ENCODE measurements at regions not wholly inside any gene's neighbourhood (a gene's known extent, or its start where the extent isn't known, plus 50 kb on each side); places are given as distances from the start of the nearest gene placed in this dataset.

DNA sequence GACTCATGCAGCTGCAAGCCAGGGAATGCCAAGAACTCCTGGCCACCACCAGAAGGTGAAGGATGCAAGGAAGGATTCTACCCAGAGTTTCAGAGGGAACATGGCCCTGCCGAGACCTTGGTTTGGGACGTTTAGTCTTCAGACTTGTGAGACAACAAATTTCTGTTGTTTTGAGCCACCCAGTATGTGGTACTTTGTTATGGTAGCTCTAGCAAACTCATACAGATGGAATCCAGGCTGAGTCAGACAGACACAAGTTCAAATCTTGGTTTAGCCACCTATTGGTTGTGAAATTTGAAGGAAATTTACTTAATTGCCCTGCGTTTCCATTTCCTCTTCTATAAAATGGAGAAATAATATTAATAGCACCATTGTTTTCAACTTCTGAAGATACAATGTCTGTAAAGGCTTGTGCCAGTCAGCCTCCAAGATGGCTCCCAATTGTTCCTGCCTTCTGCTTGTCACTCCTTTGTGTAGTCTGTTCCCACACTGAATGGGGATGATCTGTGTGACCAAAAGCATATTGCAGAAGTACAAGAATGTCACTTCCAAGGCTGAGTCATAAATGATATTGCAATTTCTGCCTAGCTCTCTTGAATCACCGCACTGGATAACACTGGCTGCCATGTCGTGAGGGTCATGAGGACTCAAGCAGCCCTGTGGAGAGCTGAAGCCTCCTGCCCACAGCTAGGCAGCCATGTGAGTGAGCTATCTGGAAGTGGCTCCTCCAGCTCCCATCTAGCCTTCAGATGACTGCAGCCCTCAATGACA lies 223.5 kb upstream of the PROK2 start:
- peak in 1 of 2 donors; percentile 7 for DNase-seq
- H3K27ac Mint-ChIP-seq, result no peak overlapping the region
- Histone ChIP-seq H3K4me3 (ENCODE audit: low read length) (no peak overlapping the region), H3K4me1 (ENCODE audit: control insufficient read depth, insufficient read depth, low read length) (no peaks in the 10 kb centered on the region), H3K9me3 (ENCODE audit: control insufficient read depth, insufficient read depth, low read length) (no peaks in the 10 kb centered on the region), H3K27me3 (ENCODE audit: control insufficient read depth, insufficient read depth, low read length) (no peaks in the 10 kb centered on the region), H3K36me3 (ENCODE audit: control insufficient read depth, insufficient read depth, low read length) (no peaks in the 10 kb centered on the region), H3K27ac (ENCODE audit: low read length) (no peak overlapping the region)
- H3K27me3 Mint-ChIP-seq (ENCODE audit: low read depth in 2 of 2), result peaks cover 12 to 34% of the 10 kb centered on the region in 2 donors
- TF ChIP-seq CTCF (IDR thresholded peaks at IDR 0.05), result no peak
- no peak overlapping the region for H3K4me3 Mint-ChIP-seq
- no peaks in the 10 kb centered on the region for H3K4me1 Mint-ChIP-seq
- WGBS (ENCODE audit: insufficient coverage), result 95% methylated on average over 4 of the region's 5 CpGs
- intact Hi-C loops (cut with micrococcal nuclease), result no loop called here
- H3K36me3 Mint-ChIP-seq, result no peaks in the 10 kb centered on the region
- H3K9me3 Mint-ChIP-seq, result no peaks in the 10 kb centered on the region
- ATAC-seq, result peak in 2 of 3 donors; percentile 17 to 41

DNA sequence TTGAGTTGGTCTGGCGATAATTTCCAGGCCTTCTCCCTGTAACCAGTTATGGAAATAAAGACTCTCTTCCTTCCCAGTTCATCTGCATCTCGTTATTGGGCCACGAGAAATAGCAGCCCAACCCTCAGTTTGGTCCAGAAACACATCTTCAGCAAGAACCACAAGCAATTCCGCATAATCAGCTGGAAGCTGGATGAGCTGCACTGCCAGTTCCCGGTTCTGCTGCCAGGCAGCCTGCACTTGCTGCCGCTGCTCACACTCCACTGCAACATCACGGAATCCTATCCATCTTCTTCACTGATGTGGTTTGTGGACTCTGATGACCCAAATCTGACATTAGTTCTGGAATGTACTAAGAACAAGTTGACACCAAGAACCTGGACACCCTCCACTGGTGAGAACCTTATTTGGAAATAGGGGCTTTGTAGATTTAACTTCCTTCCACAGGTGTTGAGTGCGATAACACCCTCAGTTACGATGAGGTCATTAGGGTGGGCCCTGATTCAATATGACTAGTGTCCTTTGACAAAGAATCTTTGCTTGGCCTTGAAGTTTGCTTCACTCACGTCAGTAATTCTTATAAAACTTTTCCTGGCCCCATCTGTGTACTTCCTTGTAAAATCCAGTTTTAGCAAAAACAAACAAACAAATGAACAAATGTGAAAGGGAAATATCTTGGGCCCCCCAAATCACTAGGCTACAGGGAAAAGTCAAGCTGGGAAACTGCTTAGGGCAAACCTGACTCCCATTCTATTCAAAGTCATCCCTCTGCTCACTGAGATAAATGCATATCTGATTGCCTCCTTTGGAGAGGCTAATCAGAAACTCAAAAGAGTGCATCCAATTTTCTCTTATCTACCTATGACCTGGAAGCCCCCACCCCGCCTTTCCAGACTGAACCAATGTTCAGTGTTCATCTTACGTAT lies 221.9 kb upstream of the PROK2 start:
- H3K36me3 Mint-ChIP-seq, result no peaks in the 10 kb centered on the region
- no peak overlapping the region for H3K4me3 Mint-ChIP-seq
- no peak for ATAC-seq
- H3K9me3 Mint-ChIP-seq, result no peaks in the 10 kb centered on the region
- H3K27me3 Mint-ChIP-seq (ENCODE audit: low read depth in 2 of 2), result peaks cover 8 to 47% of the 10 kb centered on the region in 2 donors
- no peak for DNase-seq
- H3K36me3 ChIP-seq (ENCODE audit: control insufficient read depth, insufficient read depth, low read length), result no peaks in the 10 kb centered on the region
- no peak overlapping the region for H3K27ac Mint-ChIP-seq
- TF ChIP-seq CTCF (IDR thresholded peaks at IDR 0.05), result no peak
- H3K4me1 Mint-ChIP-seq, result no peaks in the 10 kb centered on the region
- 91% methylated on average over 12 of the region's 12 CpGs for WGBS (ENCODE audit: insufficient coverage)
- no peak overlapping the region for H3K4me3 ChIP-seq (ENCODE audit: low read length)
- H3K27ac ChIP-seq (ENCODE audit: low read length), result no peak overlapping the region
- no peaks in the 10 kb centered on the region for H3K27me3 ChIP-seq (ENCODE audit: control insufficient read depth, insufficient read depth, low read length)
- intact Hi-C loops (cut with micrococcal nuclease), result no loop called here
- no peaks in the 10 kb centered on the region for H3K4me1 ChIP-seq (ENCODE audit: control insufficient read depth, insufficient read depth, low read length)
- H3K9me3 ChIP-seq (ENCODE audit: control insufficient read depth, insufficient read depth, low read length), result no peaks in the 10 kb centered on the region

DNA sequence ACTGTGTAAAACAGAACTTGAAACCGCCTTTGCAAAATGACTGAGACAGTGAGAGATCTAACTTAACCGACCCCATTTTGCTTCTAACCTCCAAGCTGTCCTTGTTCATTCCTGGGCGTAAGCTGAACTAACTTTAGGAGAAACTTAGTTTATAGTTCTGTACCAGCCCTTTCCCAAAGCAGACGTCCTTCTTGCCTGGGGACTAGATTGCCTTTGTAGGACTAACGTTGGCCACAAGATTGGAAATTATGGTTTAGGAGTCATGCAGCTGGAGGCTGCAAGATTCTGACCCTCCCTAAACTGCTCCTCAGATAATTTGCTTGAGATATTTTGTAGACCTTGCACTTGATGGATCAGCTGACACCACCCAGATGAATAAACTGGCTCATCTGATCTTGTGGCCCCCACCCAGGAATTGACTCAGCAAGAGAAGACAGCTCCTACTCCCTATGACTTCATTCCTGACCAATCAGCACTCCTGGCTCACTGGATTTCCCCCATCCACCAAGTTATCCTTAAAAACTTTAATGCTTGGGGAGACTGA lies 219.9 kb upstream of the PROK2 start:
- DNase-seq, result no peak

More for the DNA sequence above, 219.9 kb upstream of the PROK2 start:
- peaks cover 5 to 45% of the 10 kb centered on the region in 2 donors for H3K27me3 Mint-ChIP-seq (ENCODE audit: low read depth in 2 of 2)
- ATAC-seq, result no peak
- H3K27ac ChIP-seq (ENCODE audit: low read length), result no peak overlapping the region
- no peaks in the 10 kb centered on the region for H3K36me3 Mint-ChIP-seq
- no peak overlapping the region for H3K4me3 Mint-ChIP-seq
- H3K4me1 Mint-ChIP-seq, result no peaks in the 10 kb centered on the region
- WGBS (ENCODE audit: insufficient coverage), result 93% methylated on average over 5 of the region's 5 CpGs
- H3K4me3 ChIP-seq (ENCODE audit: low read length), result no peak overlapping the region
- no peak overlapping the region for H3K27ac Mint-ChIP-seq
- H3K36me3 ChIP-seq (ENCODE audit: control insufficient read depth, insufficient read depth, low read length), result no peaks in the 10 kb centered on the region
- H3K9me3 Mint-ChIP-seq, result no peaks in the 10 kb centered on the region
- no peak for TF ChIP-seq CTCF (IDR thresholded peaks at IDR 0.05)
- no peaks in the 10 kb centered on the region for H3K9me3 ChIP-seq (ENCODE audit: control insufficient read depth, insufficient read depth, low read length)
- no peaks in the 10 kb centered on the region for H3K27me3 ChIP-seq (ENCODE audit: control insufficient read depth, insufficient read depth, low read length)
- intact Hi-C loops (cut with micrococcal nuclease), result no loop called here
- no peaks in the 10 kb centered on the region for H3K4me1 ChIP-seq (ENCODE audit: control insufficient read depth, insufficient read depth, low read length)
